HG03135 (cell line): ENCODE measurements at regions not wholly inside any gene's neighbourhood (a gene's known extent, or its start where the extent isn't known, plus 50 kb on each side); places are given as distances from the start of the nearest gene placed in this dataset.

ENCODE experiments used
- ATAC-seq: cut with Tn5 transposase; IDR thresholded peaks from one replicate; pipeline ENCODE4 v1.9.1; 2021; ENCODE audit warnings: mild to moderate bottlenecking, moderate library complexity; ENCODE audit not compliant: unreplicated experiment

DNA sequence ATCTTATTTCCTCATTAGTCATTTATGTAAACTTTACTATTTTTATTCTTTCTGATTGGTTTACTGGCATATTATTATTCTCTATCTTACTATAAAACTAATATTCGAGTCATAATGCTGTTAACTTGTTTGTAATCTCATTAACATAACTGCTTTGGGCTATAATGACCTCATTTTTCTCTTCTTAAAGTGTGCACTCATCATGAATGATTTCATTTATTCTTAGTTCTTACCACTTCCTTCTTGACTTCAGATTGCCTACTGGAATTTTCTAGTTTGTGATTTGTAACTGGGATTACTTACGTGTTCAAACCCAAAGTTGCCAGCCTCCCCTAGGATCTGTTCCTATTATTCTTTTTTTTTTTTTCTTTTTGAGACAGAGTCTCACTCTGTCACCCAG lies 91.8 kb upstream of the TNFAIP3 start:
- no peak for ATAC-seq

GRCh38 chr6:137775720-137776119 lies 91.3 kb upstream of the TNFAIP3 start:
- no peak for ATAC-seq

- no peak for ATAC-seq
Measured at GRCh38 chr6:137776256-137776655, 90.8 kb upstream of the TNFAIP3 start.

DNA sequence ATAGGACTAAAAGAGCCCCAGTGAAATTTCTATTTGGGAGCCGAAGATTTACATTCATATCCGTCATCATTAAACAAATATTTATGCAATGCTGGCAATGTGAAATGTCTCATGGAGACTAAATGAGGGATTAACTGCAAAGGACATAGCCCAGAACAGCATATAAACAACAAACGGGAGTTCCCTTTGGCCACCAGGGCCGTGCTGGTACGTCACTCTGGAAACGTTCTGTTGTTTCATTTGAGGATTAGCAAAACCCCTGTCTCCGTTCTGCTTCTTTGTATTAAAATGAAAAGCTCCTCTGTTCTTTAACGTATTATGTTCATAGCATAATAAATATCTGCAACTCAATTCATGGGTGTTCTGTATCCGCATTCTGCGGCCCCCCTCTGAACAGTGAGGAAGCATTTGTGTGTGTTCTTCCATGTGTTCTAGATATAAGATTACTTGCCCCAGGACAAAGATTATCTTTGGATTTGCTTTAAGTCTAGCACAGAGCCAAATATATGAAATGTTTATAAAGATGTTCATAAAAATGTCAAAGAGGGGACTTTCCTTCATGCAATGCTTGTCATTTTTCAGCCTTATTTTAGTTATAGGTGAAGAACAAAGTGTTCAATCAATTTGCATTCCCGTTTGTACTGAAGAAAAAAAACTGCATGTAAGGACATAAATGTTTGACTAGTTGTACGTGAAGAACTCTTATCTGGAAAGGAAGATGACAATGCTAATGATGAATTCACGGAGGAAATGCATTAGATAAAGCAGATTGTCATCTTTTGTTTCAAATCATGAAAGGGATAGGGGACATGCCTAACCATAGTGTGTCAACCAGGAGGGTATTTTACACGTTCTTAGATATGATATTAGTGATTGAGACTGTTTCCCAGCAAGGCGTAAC lies 90.0 kb upstream of the TNFAIP3 start:
- ATAC-seq = no peak

DNA sequence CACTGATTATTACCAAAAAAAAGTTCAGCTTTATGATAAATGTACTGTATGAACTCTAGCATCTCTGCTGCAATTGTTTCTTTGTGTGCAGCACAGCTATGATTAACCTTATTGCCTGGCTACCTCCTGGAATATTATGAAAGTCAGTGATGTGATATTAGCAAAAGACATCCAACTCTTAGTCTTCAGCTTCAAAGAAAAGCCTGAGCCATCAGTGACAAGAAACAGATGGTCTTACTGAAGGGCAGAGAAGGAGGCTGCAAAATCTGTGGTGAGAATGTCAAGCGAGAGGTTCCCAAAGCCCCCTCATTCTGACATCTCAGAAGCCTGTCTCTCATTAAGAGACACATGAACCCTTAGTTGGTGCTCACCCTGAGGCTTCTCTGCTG lies 89.4 kb upstream of the TNFAIP3 start:
- no peak for ATAC-seq

DNA sequence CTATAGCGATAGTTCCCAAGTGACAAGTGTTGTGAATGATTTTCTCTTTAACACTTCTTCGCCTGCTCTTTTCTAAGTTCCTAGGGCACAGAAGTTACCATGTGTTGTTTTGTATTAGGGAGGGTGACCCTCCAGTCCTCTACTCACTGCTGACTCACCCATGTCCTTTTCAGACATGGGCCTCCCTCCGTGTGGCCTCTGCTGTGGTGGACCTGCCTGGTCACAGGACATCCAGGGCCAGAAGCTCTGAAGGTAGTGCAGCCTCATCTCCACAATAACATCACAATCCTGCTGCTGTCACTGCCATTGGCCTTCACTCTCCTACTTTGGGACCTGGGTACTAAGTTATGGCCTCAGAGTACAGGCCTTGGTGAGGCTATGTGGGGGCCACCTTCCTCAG lies 87.1 kb upstream of the TNFAIP3 start:
- no peak for ATAC-seq

GRCh38 chr6:137780447-137781034 lies 86.5 kb upstream of the TNFAIP3 start:
- ATAC-seq = no peak

GRCh38 chr6:137781639-137782038 lies 85.4 kb upstream of the TNFAIP3 start:
- no peak for ATAC-seq

DNA sequence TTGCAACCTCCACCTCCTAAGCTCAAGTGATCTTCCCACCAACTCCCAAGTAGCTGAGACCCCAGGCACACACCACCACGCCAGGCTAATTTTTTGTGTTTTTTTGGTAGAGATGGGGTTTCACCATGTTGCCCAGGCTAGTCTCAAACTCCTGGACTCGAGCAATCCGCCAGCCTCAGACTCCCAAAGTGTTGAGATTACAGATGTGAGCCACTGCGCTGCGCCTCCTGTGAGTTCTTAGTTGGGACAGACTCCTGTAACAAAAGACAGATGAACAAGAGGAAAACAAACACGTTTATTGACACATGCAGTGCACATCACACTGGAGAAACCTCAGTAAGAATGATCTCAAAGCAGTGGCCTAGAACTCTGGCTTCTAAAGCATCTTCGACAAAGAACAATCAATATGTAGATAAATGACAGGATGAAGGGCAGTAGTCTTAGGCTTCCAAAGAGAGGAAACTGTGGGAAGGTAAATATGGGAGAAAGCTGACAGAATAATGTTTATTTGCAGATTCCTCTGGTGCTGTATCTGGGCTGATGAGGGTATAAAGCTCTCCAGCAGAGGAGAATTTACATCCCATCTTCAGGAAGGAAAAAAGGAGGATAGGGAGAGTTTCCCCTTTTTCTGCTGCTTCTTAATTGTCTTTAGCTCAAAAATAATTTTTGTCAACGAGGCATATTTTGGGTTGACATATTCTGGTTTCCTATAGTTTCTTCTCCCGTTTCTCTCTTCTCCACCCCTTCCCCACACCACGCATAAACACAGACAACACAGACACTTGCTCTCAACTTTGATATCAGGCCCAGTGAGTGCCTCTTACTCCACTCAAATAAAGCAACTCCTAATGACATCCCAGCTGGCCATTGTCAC lies 84.7 kb upstream of the TNFAIP3 start:
- no peak for ATAC-seq

DNA sequence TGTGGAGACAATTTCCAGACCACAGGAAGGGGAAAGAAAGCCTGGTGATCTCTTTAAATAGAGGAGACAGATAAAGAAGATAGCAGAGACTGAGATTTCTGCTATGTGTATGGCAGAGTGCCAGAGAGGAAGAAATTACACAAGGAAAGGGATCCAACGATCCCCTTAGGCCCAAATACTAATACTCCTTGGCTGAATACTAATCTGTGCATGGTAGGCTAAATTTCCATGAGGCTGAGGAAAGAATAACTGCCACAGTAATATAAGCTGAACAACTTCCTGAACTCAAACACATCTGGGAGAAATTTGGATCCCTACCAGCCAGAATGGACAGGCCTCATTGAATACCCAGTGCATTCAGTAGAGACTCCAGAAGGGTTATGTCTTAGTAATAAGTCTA lies 83.3 kb upstream of the TNFAIP3 start:
- ATAC-seq = no peak

- ATAC-seq = no peak
Measured at GRCh38 chr6:137784583-137784982, 82.5 kb upstream of the TNFAIP3 start.

- no peak for ATAC-seq
Measured at GRCh38 chr6:137787016-137787415, 80.0 kb upstream of the TNFAIP3 start.

DNA sequence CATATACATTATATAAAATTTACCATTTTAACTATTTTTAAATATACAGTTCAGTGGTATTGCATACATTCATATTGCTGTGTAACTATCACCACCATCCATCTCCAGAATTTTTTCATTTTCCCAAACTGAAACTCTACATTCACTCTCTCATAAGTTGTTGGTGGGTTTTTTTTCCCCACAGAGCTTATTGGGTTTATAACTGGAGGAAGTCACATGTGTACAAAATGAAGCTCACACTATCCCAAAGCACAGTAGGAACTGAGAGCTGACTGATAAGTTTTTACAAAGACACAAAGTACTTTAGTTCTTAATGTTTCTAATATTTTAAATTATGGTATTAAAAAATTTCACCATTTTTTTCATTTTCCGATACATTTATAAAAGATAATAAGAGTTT lies 78.8 kb upstream of the TNFAIP3 start:
- no peak for ATAC-seq

GRCh38 chr6:137791281-137792159 lies 75.5 kb upstream of the TNFAIP3 start:
- ATAC-seq = no peak

- no peak for ATAC-seq
Measured at GRCh38 chr6:137792160-137793033, 74.7 kb upstream of the TNFAIP3 start.

DNA sequence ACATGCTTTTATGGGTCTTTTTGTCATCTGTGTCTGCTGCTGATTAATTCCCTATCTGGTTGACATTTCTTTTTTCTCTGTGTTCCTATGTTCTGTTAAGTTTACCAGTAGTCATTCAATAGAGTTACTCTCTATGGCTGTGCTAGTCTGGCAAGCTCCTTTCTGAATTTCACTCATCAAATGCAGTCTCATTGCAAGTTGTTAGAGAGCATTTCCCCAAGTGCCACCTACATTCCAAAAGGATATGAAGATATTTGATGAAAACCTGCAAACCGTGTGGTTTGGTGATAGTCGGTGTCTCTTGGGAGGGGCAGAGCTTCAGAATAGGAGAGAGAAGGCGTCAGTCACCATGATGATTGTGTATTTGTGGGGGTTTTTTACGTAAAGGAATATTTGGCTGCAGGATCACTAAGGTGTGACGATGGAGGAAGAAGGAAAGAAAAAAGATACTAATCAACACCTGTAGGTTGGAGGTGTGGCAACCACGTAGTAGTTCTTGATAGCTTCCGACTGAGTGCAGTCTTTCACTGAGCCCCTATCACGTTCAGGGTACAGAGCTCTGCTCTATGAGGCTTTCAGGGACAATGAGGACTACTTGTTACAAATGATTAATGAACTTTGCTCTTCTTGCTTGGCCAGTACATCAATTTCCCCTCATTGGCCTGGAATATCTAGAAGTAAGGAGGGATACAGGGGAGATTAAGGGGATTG lies 73.1 kb upstream of the TNFAIP3 start:
- ATAC-seq = no peak

DNA sequence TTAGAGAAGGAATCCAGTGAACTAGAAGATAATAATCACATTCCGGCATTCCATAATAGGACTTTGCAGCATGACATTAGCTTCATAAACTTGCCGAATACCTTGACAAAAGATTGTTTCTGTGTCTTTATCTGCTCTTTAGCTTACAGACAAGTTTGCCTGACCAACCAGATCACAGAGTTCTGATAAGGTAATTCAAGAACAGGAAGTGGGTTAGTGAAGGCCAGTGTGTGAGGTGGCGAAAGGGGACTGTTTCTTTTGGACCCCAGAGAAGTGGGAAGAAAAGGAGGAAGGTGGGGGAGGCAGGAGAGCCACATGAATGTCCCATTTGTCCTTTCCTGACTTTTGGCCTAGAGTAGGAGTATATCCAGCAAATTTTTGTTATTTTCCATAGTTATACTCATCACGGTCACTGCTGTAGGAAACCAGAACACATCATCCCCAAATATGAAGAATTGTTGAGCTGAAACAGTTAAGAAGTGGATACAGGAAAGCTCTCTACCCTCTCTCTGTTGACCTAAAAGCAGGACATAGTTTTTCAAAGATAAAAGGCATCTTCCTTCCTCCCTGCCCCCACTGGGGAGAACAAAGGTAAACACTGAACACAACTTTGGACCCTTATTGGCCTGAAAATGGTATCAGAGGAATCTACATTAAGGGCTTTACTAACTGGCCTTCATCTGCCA lies 72.4 kb upstream of the TNFAIP3 start:
- no peak for ATAC-seq

DNA sequence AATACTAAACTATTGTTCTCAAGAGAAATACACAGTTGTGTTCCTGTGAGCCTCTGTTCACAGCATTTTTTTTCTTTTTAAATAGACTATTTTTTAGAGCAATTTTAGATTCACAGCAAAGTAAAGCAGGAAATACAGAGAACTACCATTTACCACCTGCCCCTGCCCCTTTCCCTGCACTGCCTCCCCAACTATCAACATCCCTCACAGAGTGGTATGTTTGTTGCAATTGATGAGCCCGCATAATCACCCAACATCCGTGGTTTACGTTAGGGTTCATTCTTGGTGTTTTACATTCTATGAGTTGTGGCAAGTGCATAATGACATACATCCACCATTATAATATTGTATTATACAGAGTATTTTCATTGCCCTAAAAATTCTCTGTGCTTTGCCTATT lies 71.6 kb upstream of the TNFAIP3 start:
- no peak for ATAC-seq
